ENCODE measurements at regions not wholly inside any gene's neighbourhood (a gene's known extent, or its start where the extent isn't known, plus 50 kb on each side); places are given as distances from the start of the nearest gene placed in this dataset.

GRCh38 chr11:115922876-115923275 lies 418.7 kb upstream of the CADM1 start:
- Histone ChIP-seq H3K79me2 (ENCODE audit: low read depth) (no peaks in the 10 kb centered on the region), H4K20me1 (ENCODE audit: low read depth) (no peaks in the 10 kb centered on the region), H2AFZ (replicated peaks) (no peak overlapping the region), H3K9ac (no peak overlapping the region), H3K36me3 (no peaks in the 10 kb centered on the region), H3K4me3 (no peak overlapping the region), H3K4me2 (no peak overlapping the region), H3K27ac (no peak overlapping the region), H3K4me1 (peaks cover 10% of the 10 kb centered on the region), H3K27me3 (no peaks in the 10 kb centered on the region), H3K9me3 (ENCODE audit: low read depth) (no peaks in the 10 kb centered on the region), H3F3A (ENCODE audit: low read depth) (no peaks in the 10 kb centered on the region)
- peaks cover 33% of the 10 kb centered on the region for H3K4me1 Mint-ChIP-seq
- no peaks in the 10 kb centered on the region for H3K36me3 Mint-ChIP-seq
- no peak for DNase-seq (ENCODE audit: low spot score)
- no peak overlapping the region for H3K27ac Mint-ChIP-seq
- no peaks in the 10 kb centered on the region for H3K9me3 Mint-ChIP-seq
- H3K27me3 Mint-ChIP-seq (ENCODE audit: insufficient read depth, low read depth): peaks cover 12% of the 10 kb centered on the region
- TF ChIP-seq EZH2 (IDR thresholded peaks at IDR 0.05): no peak
- no peak for TF ChIP-seq EZH2phosphoT487 (IDR thresholded peaks at IDR 0.05)
- TF ChIP-seq CTCF (IDR thresholded peaks at IDR 0.05): no peak
- no peak overlapping the region for H3K4me3 Mint-ChIP-seq

GRCh38 chr11:115921986-115922385 lies 417.8 kb upstream of the CADM1 start:
- Mint-ChIP-seq H3K27me3 (ENCODE audit: insufficient read depth, low read depth) (peaks cover 14% of the 10 kb centered on the region), H3K27ac (no peak overlapping the region), H3K4me3 (no peak overlapping the region), H3K4me1 (peaks cover 28% of the 10 kb centered on the region), H3K9me3 (no peaks in the 10 kb centered on the region), H3K36me3 (no peaks in the 10 kb centered on the region)
- Histone ChIP-seq H3K27me3 (no peaks in the 10 kb centered on the region), H3K27ac (no peak overlapping the region), H3K36me3 (no peaks in the 10 kb centered on the region), H3K9me3 (ENCODE audit: low read depth) (no peaks in the 10 kb centered on the region), H2AFZ (replicated peaks) (no peak overlapping the region), H3F3A (ENCODE audit: low read depth) (no peaks in the 10 kb centered on the region), H3K4me2 (no peak overlapping the region), H3K79me2 (ENCODE audit: low read depth) (no peaks in the 10 kb centered on the region), H3K4me3 (no peak overlapping the region), H3K9ac (no peak overlapping the region), H4K20me1 (ENCODE audit: low read depth) (no peaks in the 10 kb centered on the region), H3K4me1 (peaks cover 10% of the 10 kb centered on the region)
- TF ChIP-seq EZH2phosphoT487 (IDR thresholded peaks at IDR 0.05) (no peak), EZH2 (IDR thresholded peaks at IDR 0.05) (no peak), CTCF (IDR thresholded peaks at IDR 0.05) (no peak)
- DNase-seq (ENCODE audit: low spot score): no peak

GRCh38 chr11:115921540-115921939 lies 417.3 kb upstream of the CADM1 start:
- Mint-ChIP-seq H3K4me3 (no peak overlapping the region), H3K27ac (no peak overlapping the region), H3K9me3 (no peaks in the 10 kb centered on the region), H3K36me3 (no peaks in the 10 kb centered on the region), H3K27me3 (ENCODE audit: insufficient read depth, low read depth) (peaks cover 13% of the 10 kb centered on the region), H3K4me1 (peaks cover 28% of the 10 kb centered on the region)
- H4K20me1 ChIP-seq (ENCODE audit: low read depth): no peaks in the 10 kb centered on the region
- H3K4me1 ChIP-seq: peaks cover 11% of the 10 kb centered on the region
- H2AFZ ChIP-seq (replicated peaks): no peak overlapping the region
- TF ChIP-seq CTCF (IDR thresholded peaks at IDR 0.05): no peak
- TF ChIP-seq EZH2 (IDR thresholded peaks at IDR 0.05): no peak
- TF ChIP-seq EZH2phosphoT487 (IDR thresholded peaks at IDR 0.05): no peak
- H3K79me2 ChIP-seq (ENCODE audit: low read depth): no peaks in the 10 kb centered on the region
- no peak for DNase-seq (ENCODE audit: low spot score)
- no peak overlapping the region for H3K4me2 ChIP-seq
- H3K9ac ChIP-seq: no peak overlapping the region
- H3K4me3 ChIP-seq: no peak overlapping the region
- no peaks in the 10 kb centered on the region for H3K36me3 ChIP-seq
- no peaks in the 10 kb centered on the region for H3F3A ChIP-seq (ENCODE audit: low read depth)
- no peaks in the 10 kb centered on the region for H3K9me3 ChIP-seq (ENCODE audit: low read depth)
- H3K27ac ChIP-seq: no peak overlapping the region
- no peaks in the 10 kb centered on the region for H3K27me3 ChIP-seq
